K562 (cell line): ENCODE measurements at regions not wholly inside any gene's neighbourhood (a gene's known extent, or its start where the extent isn't known, plus 50 kb on each side); places are given as distances from the start of the nearest gene placed in this dataset.
A peak's percentile ranks its signal among the peaks of the same experiment; 100 is the strongest.

Experiments used
- ARID1B ChIP-seq: fragments of 450-650 bp; IDR thresholded peaks from 2 replicates; pipeline ENCODE4 v1.6.1; 2016; ENCODE audit warnings: antibody characterized with exemption, mild to moderate bottlenecking, inconsistent platforms
- ARNT ChIP-seq, 2 experiments: fragments of 450-650 bp; IDR thresholded peaks; 2 replicates each; pipeline ENCODE4 v1.6.1; 2016; ENCODE audit warnings: mild to moderate bottlenecking in 1 of 2
- CREBBP ChIP-seq: IDR thresholded peaks from one replicate; pipeline ENCODE4 v1.6.1; 2012; ENCODE audit warnings: low read depth, mild to moderate bottlenecking, control low read depth, inconsistent platforms, low read length
- ELF2 ChIP-seq: fragments of 250-450 bp; sonication (Bioruptor Pico); IDR thresholded peaks from 2 replicates; pipeline ENCODE4 v1.5.0; 2021; ENCODE audit warnings: mild to moderate bottlenecking
- ESRRA ChIP-seq: fragments of 450-650 bp; IDR thresholded peaks from 2 replicates; pipeline ENCODE4 v1.6.1; 2014; ENCODE audit warnings: low read depth, mild to moderate bottlenecking, moderate library complexity, borderline replicate concordance
- FOSL1 ChIP-seq: fragments of 200-800 bp; sonication (Bioruptor generic); conservative IDR thresholded peaks from 2 replicates; pipeline ENCODE4 v1.6.1; 2016; ENCODE audit warnings: missing genetic modification characterization, missing compliant biosample characterization
- HMG20A ChIP-seq: fragments of 450-650 bp; formaldehyde crosslinking; conservative IDR thresholded peaks from 2 replicates; pipeline ENCODE4 v1.4.0; 2020; ENCODE audit warnings: mild to moderate bottlenecking, mixed read lengths
- ID3 ChIP-seq, 2 experiments: fragments of 250-450 bp in 1 of 2; fragments of 450-650 bp in 1 of 2; sonication (Bioruptor Pico) in 1 of 2; IDR thresholded peaks; 2 replicates each; pipeline versions ENCODE4 v1.6.1 to v1.8.0; 2016 to 2021; ENCODE audit warnings: mild to moderate bottlenecking in 2 of 2, moderate library complexity in 2 of 2, missing compliant biosample characterization in 1 of 2, missing genetic modification characterization in 1 of 2
- JUND ChIP-seq, 2 experiments: IDR thresholded peaks; 2 replicates in 1 of 2; 3 replicates in 1 of 2; pipeline ENCODE4 v1.6.1; 2011; ENCODE audit warnings: borderline replicate concordance in 2 of 2, low read depth in 2 of 2, low read length in 2 of 2, improper control_type of control experiment in 1 of 2, missing biosample characterization in 1 of 2, missing genetic modification characterization in 1 of 2, missing genetic modification reagents in 1 of 2
- LARP7 ChIP-seq: fragments of 450-650 bp; IDR thresholded peaks from 2 replicates; pipeline ENCODE4 v1.6.1; 2016
- MCM2 ChIP-seq: fragments of 450-650 bp; IDR thresholded peaks from 2 replicates; pipeline ENCODE4 v1.6.1; 2017; ENCODE audit warnings: low read depth, mild to moderate bottlenecking
- MCM7 ChIP-seq, 2 experiments: fragments of 450-650 bp; IDR thresholded peaks; 2 replicates each; pipeline ENCODE4 v1.6.1; 2016 to 2018
- MYC ChIP-seq, 2 experiments: fragments of 250-450 bp in 1 of 2; sonication (Bioruptor Pico) in 1 of 2; IDR thresholded peaks; 2 replicates each; pipeline versions ENCODE4 v1.5.1 to v1.6.1; 2012 to 2021; ENCODE audit warnings: low read depth in 2 of 2, borderline replicate concordance in 1 of 2, improper control_type of control experiment in 1 of 2, low read length in 1 of 2, mild to moderate bottlenecking in 1 of 2, moderate library complexity in 1 of 2
- NR2C2 ChIP-seq, 2 experiments: fragments of 200-800 bp in 1 of 2; sonication (Bioruptor generic) in 1 of 2; sonication (generic) in 1 of 2; formaldehyde crosslinking in 1 of 2; IDR thresholded peaks; 2 replicates each; pipeline versions ENCODE4 v1.6.1 to v1.8.0; 2016 to 2022; ENCODE audit warnings: mild to moderate bottlenecking in 1 of 2, missing compliant biosample characterization in 1 of 2, missing genetic modification characterization in 1 of 2, missing genetic modification reagents in 1 of 2
- PHTF2 ChIP-seq: fragments of 250-450 bp; sonication (Bioruptor Pico); IDR thresholded peaks from 2 replicates; pipeline ENCODE4 v1.5.0; 2021; ENCODE audit warnings: mild to moderate bottlenecking
- PRMT5 ChIP-seq: sonication (generic); formaldehyde crosslinking; IDR thresholded peaks from 2 replicates; pipeline ENCODE4 v1.5.0; 2020; ENCODE audit warnings: missing genetic modification reagents
- UBTF ChIP-seq, 2 experiments: IDR thresholded peaks; 2 replicates each; pipeline ENCODE4 v1.6.1; 2012; ENCODE audit warnings: improper control_type of control experiment in 2 of 2, low read depth in 2 of 2, low read length in 2 of 2, borderline replicate concordance in 1 of 2
- ZNF592 ChIP-seq: fragments of 450-650 bp; IDR thresholded peaks from 2 replicates; pipeline ENCODE4 v1.6.1; 2017; ENCODE audit warnings: antibody characterized with exemption, mild to moderate bottlenecking
- ZNF644 ChIP-seq: fragments of 200-800 bp; sonication (Bioruptor generic); IDR thresholded peaks from 2 replicates; pipeline ENCODE4 v1.6.1; 2016; ENCODE audit warnings: low read depth, missing genetic modification characterization, missing compliant biosample characterization
- ZNF668 ChIP-seq: fragments of 250-450 bp; sonication (Bioruptor Pico); IDR thresholded peaks from 2 replicates; pipeline ENCODE4 v1.8.0; 2022; ENCODE audit warnings: mild to moderate bottlenecking, inconsistent platforms
- ZNF764 ChIP-seq: fragments of 250-450 bp; sonication (Bioruptor Pico); IDR thresholded peaks from 2 replicates; pipeline ENCODE4 v1.4.0; 2020; ENCODE audit warnings: low read depth, mild to moderate bottlenecking, moderate library complexity
- ZNF79 ChIP-seq: fragments of 250-450 bp; sonication (Bioruptor Pico); IDR thresholded peaks from 2 replicates; pipeline ENCODE4 v1.4.0; 2020; ENCODE audit warnings: low read depth, mild to moderate bottlenecking, moderate library complexity

GRCh38 chr7:12913002-12913401, 225.6 kb downstream of the ARL4A start (continued):
- TF ChIP-seq ZNF592 (0 out of 2 replicates have a peak, but pooled peaks have one; percentile 35), UBTF (IDR thresholded peaks at IDR 0.05; ENCODE audit: borderline replicate concordance in 1 of 2, low read depth in 2 of 2, low read length in 2 of 2) (no peak), ZNF79 (CRISPR knock-in tag) (peak; percentile 19; the same call in 1 of the 2 replicates), ARNT (IDR thresholded peaks at IDR 0.05) (0 out of 4 replicates have a peak, but pooled peaks of 1 of the 2 experiments have one; percentile 26), ARID1B (peak; percentile 38), FOSL1 (tag) (no peak; the same call in 1 of the 2 replicates), PHTF2 (CRISPR knock-in tag) (no peak), MYC (IDR thresholded peaks at IDR 0.05; ENCODE audit: low read depth, low read length) (0 out of 2 replicates have a peak, but pooled peaks have one; percentile 36), MYC (CRISPR knock-in tag; IDR thresholded peaks at IDR 0.05; ENCODE audit: borderline replicate concordance, low read depth) (no peak), JUND (IDR thresholded peaks at IDR 0.05; ENCODE audit: borderline replicate concordance, low read depth, low read length) (0 out of 2 replicates have a peak, but pooled peaks have one; percentile 12), JUND (tag; IDR thresholded peaks at IDR 0.05; ENCODE audit: borderline replicate concordance, low read depth, low read length) (peak; percentile 34; the same call in 1 of the 3 replicates), ZNF764 (CRISPR knock-in tag) (no peak), ZNF644 (tag) (no peak), ESRRA (no peak), ELF2 (CRISPR knock-in tag) (no peak), MCM2 (no peak), LARP7 (no peak), ZNF668 (CRISPR knock-in tag) (no peak), NR2C2 (CRISPR knock-in tag; IDR thresholded peaks at IDR 0.05) (peak; percentile 66; the same call in 1 of the 2 replicates), NR2C2 (tag; IDR thresholded peaks at IDR 0.05) (peak; percentile 91), PRMT5 (CRISPR knock-in tag) (no peak), ID3 (CRISPR knock-in tag; IDR thresholded peaks at IDR 0.05) (no peak), ID3 (tag; IDR thresholded peaks at IDR 0.05) (no peak), CREBBP (no peak), HMG20A (CRISPR knock-in tag) (no peak), MCM7 (IDR thresholded peaks at IDR 0.05) (no peak)
